Renal cortical epithelial cell (primary cell): ENCODE measurements at regions not wholly inside any gene's neighbourhood (a gene's known extent, or its start where the extent isn't known, plus 50 kb on each side); places are given as distances from the start of the nearest gene placed in this dataset.
A peak's percentile ranks its signal among the peaks of the same experiment; 100 is the strongest.
"Not testable (repeated sequence)": the region's sequence is repeated elsewhere in the genome, so short reads cannot be mapped to it uniquely, and the experiment has no call there.

Experiments
- DNase-seq: peaks from one replicate; pipeline ENCODE4 v3.0.0-alpha.2; 2011; ENCODE audit warnings: low read depth

DNA sequence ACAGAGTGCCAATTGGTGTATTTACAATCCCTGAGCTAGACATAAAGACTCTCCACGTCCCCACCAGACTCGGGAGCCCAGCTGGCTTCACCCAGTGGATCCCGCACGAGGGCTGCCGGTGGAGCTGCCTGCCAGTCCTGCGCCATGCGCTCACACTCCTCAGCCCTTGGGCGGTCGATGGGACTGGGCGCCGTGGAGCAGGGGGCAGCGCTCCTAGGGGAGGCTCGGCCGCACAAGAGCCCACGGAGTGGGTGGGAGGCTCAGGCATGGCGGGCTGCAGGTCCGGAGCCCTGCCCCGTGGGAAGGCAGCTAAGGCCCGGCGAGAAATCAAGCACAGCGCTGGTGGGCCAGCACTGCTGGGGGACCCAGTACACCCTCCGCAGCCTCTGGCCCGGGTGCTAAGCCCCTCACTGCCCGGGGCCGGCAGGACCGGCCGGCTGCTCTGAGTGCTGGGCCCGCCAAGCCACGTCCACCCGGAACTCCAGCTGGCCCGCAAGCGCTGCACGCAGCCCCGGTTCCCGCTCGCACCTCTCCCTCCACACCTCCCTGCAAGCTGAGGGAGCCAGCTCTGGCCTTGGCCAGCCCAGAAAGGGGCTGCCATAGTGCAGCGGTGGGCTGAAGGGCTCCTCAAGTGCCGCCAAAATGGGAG lies 759.4 kb downstream of the BRINP3 start:
- not testable (repeated sequence) for DNase-seq

DNA sequence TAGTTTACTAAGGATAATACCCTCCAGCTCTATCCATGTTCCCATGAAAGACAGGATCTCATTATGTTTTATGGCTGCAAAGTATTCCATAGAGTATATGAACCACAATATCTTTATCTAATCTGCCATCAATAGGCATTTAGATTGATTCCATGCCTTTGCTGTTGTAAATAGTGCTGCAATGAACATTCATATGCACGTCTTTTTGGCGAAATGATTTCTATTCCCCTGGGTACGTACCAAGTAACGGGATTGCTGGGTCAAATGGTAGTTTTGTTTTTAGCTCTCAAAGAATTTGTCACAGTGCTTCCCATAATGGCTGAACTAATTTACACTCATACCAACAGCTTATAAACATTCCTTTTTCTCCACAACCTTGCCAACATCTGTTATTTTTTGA lies 750.9 kb downstream of the BRINP3 start:
- DNase-seq = no peak

DNA sequence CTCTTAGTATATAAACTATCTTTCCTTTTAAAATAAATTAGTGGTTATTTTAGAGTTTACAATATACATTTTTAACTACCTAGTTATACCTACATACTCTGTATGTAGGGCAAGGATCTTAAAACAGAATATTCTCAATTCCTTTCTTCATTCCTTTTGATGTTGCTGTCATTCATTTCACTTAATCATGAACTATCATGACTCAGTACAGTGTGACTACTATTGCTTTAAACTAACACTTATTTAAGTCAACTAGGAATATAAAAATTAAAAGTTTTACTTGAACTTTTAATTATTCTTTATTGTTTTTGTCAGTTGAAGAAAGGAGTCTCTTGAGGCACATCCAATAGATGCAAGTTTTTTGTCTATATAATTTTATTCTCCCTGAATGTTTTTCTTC lies 726.4 kb downstream of the BRINP3 start:
- DNase-seq = peak; percentile 65

GRCh38 chr1:189752461-189752995 lies 725.1 kb downstream of the BRINP3 start:
- DNase-seq = peak; percentile 13

GRCh38 chr1:189755100-189755499 lies 722.6 kb downstream of the BRINP3 start:
- DNase-seq = not testable (repeated sequence)

DNA sequence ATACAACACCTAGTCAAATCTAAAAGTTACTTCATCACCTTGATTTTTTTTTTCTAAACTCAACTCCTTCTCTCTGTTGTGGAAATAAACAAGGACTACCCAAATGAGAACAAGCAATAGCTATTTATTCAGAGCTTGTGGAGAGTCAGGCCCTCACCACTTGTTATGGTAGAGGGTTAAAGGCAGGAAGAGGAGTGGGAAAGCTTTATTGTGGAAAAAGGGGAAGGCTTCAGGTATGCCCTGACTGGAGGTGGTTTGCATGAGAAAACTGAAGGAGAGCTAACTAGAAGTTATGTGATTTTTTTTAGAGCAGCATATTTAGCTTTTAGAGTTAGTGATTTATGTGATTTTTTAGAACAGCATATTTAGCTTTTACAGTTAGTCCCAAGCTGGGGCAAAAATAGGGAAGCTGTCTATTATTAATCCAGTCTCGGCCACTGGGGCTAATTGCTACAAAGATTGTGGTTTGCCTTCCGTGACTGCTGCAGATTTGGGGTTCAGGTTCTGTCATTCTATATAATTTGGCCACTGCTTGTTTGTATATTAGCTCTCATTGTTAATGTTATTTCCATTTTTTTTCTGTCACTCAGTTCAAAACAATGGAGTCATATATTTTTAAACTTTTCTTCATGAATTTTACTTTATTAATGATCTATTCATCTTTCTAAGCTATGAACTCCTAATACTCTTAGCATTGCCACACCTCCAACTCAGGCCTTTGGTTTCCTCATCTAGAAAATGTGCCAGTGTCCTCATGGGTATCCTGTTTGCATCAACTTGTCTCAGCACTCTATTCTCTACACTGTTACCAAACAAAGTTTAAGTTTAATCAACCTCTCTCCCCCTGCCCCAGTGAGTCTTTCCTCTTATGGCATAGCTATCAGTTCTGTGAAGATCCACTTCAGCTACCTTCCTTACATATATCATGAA lies 713.0 kb downstream of the BRINP3 start:
- no peak for DNase-seq

GRCh38 chr1:189769448-189769847 lies 708.2 kb downstream of the BRINP3 start:
- no peak for DNase-seq

GRCh38 chr1:189774721-189775287 lies 702.9 kb downstream of the BRINP3 start:
- no peak for DNase-seq

DNA sequence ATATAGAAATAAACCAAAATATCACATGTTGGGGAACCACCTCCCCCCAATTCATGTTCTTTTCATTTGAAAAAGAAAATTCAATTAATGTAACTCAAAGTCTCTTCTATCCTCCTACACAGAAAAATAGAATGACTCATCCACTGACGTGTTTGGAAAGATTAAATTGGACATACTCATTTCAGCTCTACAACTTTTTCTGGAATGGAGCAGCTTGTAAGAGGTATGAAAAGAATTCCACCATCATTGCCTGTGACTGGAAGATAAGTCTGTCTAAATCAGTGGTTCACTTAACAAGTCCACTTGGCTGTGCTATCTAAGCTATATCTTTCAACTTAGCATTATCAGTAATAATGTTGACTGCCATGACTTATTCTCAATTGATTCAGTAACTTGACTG lies 702.3 kb downstream of the BRINP3 start:
- peak; percentile 62 for DNase-seq

- no peak for DNase-seq
Observed at GRCh38 chr1:189779034-189779433, 698.6 kb downstream of the BRINP3 start.

DNA sequence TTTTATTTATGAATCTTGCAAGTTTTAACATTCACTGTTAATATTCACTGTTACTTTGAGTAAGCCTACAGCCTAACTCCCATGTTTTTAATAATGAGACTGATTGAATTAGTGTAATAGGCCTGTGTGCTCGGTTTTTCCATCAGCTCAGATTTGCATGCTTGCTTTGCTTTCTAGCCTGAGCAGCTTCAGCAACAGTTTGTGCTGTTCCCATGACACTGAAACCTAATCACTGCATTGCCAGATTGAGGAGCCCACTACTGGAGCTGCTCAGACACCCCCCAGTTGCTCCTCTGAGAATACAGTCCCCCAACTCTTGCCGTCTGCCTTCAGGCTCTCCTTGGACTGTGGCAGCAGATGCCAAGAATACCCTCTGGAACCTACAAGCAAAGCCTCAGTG lies 695.4 kb downstream of the BRINP3 start:
- DNase-seq = no peak

DNA sequence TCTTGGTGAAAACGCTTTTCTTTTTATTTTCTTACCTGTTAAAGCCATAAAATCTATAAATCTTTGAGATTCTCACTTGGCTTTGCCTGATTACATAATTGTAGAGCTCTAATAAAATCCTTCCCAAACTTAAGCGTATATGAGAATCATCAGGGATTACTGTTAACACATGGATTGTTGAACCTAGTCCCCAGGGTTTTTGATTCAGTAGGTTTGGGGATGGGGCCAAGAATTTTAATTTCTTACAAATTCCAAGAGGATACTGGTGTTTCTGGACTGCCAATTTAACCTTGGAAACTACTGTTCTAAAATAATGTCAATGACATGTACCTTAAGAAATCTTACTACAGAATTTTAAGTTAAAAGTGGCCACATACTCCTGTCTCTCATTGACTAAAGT lies 694.2 kb downstream of the BRINP3 start:
- no peak for DNase-seq

GRCh38 chr1:189786761-189787160 lies 690.9 kb downstream of the BRINP3 start:
- no peak for DNase-seq

DNA sequence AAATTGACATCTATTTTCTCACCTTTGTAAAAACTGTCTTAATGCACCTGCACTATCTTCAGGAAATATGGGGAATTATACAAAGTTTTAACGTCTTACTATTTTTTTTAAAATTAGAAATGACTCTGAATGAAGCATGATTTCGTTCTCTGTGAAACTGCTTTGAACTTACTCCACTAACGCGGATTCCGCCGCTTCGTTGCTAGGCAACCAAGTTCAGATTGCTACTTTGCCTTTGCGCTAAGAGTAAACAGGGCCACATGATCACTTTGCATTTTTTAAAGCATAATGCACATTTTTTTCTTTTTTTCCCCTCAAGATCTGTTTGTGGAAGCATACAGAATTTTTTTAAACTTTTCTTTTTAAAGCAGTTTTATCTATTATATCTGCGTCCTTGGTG lies 690.5 kb downstream of the BRINP3 start:
- DNase-seq = peak; percentile 26

DNA sequence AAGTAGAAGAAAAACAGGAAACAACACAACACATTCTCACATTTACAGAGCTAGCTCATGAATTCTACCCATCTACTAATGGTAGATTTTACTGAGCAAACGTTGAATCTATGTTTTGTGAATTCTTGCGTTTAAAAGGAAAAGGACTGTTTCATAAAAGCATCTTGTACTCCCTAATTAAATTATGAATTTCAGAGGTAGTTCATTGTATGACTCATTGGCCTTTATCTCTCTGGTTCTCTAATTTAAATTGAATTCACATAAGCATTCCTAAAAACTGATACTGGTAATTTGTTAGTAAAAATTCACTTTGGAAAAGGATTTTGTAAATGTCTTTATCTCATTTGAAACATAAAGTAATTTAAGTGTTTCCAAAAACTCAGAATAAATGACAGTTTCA lies 687.3 kb downstream of the BRINP3 start:
- no peak for DNase-seq

DNA sequence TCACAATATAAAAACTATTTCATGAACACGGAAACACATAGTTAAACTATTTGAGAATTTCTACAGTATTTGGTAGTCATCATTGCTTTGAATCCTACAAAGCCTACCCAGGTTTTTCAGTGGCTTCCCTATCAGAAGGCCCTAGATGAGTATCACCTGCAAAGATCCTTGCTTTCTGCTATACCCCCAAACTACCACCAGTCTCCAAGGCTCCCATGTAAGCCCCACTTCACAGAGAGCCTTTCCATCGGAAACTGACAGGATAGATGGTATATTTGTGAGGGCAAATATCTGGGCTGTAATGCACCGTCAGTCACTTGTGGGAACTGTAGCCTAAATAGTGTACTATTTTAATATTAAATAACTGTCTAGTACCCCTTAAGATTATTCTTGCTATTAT lies 674.3 kb downstream of the BRINP3 start:
- DNase-seq = no peak

- no peak for DNase-seq
Observed at GRCh38 chr1:189804352-189804751, 673.3 kb downstream of the BRINP3 start.

DNA sequence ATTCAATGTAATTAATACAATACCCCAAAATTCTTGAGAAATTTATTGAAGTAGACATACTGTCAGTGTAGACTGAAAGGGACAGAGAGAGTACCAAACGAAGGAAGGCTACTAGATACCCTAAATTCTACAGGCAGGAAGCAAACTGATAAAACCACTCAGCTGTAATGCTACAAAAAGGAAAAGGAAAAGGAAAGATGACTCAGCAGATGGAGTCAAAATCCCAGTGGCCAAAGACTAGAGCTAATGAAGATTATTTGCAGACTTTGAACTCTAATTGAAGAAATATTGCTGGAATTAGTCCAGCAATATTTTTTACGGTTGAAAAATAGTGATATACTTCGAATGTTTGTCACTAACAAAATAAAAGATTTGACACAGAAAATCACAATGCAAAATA lies 671.9 kb downstream of the BRINP3 start:
- no peak for DNase-seq

GRCh38 chr1:189810639-189811038 lies 667.0 kb downstream of the BRINP3 start:
- DNase-seq = not testable (repeated sequence)

- DNase-seq = no peak
Observed at GRCh38 chr1:189811960-189812359, 665.7 kb downstream of the BRINP3 start.

DNA sequence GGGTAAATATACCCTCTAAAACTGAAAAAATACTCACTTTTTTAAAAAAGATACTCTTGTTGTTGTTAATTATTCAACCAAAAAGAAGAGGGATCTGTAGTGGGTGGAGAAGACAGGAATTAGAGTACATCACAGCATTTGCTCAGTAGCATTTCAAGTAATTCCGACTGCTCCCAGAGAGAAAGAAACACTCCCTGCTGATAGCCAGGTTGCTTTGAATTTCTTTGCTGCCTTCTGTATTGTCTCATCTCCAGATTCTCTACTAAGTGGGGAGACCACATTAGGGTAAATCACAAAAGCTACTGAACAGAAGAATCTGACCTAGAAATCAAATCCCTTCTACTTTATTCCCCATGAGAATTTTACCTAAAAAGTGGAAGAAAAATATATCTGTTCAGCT lies 661.1 kb downstream of the BRINP3 start:
- no peak for DNase-seq

DNA sequence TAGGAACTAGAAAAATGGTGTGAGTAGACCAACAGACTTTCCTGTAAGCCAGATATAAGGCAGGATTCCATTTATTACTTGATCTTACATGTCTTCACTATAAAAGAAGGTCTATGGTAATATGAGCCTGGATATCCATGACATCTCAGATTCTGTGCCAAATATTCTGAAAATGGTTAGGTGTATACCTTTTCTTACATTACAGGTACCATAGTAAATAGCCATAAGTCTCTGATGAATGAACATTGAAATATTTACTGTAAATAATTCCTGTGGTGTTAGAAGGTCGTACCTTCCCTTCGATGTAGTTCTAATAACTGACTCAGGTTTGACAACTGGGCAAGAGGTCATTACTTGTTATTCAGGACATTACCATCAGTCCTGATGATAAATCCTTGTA lies 657.9 kb downstream of the BRINP3 start:
- DNase-seq = no peak

DNA sequence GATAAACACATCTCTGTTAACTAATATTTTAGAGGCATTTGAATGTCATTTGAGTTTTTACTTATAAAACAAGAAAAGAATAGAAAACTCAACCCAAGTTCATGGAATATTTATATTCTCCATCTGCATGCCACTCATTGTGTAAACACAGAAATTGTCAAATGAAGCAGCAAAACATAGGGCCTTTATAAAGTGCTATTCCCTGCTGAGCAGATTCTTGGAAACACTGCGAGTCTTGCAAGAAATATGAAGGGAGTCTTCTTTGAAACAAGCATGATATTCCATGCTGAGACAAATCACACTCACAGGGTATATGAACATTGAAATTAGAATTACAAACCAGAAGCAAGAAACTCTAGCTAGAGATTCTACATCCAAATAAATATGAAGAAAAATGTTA lies 655.8 kb downstream of the BRINP3 start:
- DNase-seq = no peak
